T-cell (primary cell): ENCODE measurements at regions not wholly inside any gene's neighbourhood (a gene's known extent, or its start where the extent isn't known, plus 50 kb on each side); places are given as distances from the start of the nearest gene placed in this dataset.
"Not testable (repeated sequence)": the region's sequence is repeated elsewhere in the genome, so short reads cannot be mapped to it uniquely, and the experiment has no call there.

ENCODE experiments used
- ATAC-seq, 4 experiments: fragments of 200-7000 bp in 3 of 4; fragments of 150-1000 bp in 1 of 4; cut with Tn5 transposase; replicated peaks in 1 of 4; 1 replicate in 3 of 4; 2 replicates in 1 of 4; pipeline ENCODE4 v1.10.0; 2021; ENCODE audit warnings: moderate library complexity in 3 of 4, mild to moderate bottlenecking in 2 of 4, moderate number of reproducible peaks in 1 of 4
- CTCF ChIA-PET, 2 donors: fragments of 300-600 bp; sonication (Branson Sonifier 250); formaldehyde crosslinking; loops; one replicate each; lab custom pipeline; 2022; ENCODE audit warnings: antibody characterized with exemption in 2 of 2; lab: Charles Lee
- POLR2A ChIA-PET, 2 donors: fragments of 300-600 bp; sonication (Branson Sonifier 250); formaldehyde crosslinking; loops; one replicate each; lab custom pipeline; 2022; ENCODE audit warnings: antibody characterized with exemption in 2 of 2; lab: Charles Lee
- DNase-seq, 35 experiments: peaks; one replicate each; pipeline versions ENCODE4 v3.0.0 to v3.0.0-alpha.2; 2013 to 2023
- H3K27ac ChIP-seq: one replicate; pipeline ENCODE4 v1.5.1; 2013; ENCODE audit warnings: low read length
- H3K27me3 ChIP-seq, 2 experiments: replicated peaks in 1 of 2; 1 replicate in 1 of 2; 2 replicates in 1 of 2; pipeline versions ENCODE4 v1.6.1 to v1.7.0; 2013; ENCODE audit warnings: low read length in 1 of 2, mixed read lengths in 1 of 2; ENCODE audit not compliant: control insufficient read depth in 2 of 2, insufficient read depth in 2 of 2; ENCODE audit errors: extremely low read depth in 1 of 2
- H3K36me3 ChIP-seq, 2 donors: 1 replicate in 1 of 2; 2 replicates in 1 of 2; pipeline versions ENCODE4 v1.6.1 to v1.7.0; 2013; ENCODE audit warnings: low read length in 1 of 2; ENCODE audit not compliant: control insufficient read depth in 2 of 2, insufficient read depth in 1 of 2; ENCODE audit errors: extremely low read depth in 1 of 2
- H3K4me1 ChIP-seq, 2 experiments: 1 replicate in 1 of 2; 2 replicates in 1 of 2; pipeline versions ENCODE4 v1.6.1 to v1.7.0; 2013; ENCODE audit warnings: low read length in 2 of 2, mixed read lengths in 1 of 2; ENCODE audit not compliant: insufficient read depth in 2 of 2, control insufficient read depth in 1 of 2; ENCODE audit errors: extremely low read depth in 1 of 2
- H3K4me3 ChIP-seq, 2 donors: 1 replicate in 1 of 2; 2 replicates in 1 of 2; pipeline versions ENCODE4 v1.5.1 to v1.7.0; 2013; ENCODE audit warnings: mild to moderate bottlenecking in 2 of 2, low read length in 1 of 2, moderate library complexity in 1 of 2; ENCODE audit not compliant: control insufficient read depth in 1 of 2; ENCODE audit errors: extremely low read depth in 1 of 2
- H3K9me3 ChIP-seq: 2 replicates; pipeline ENCODE4 v1.7.0; 2013
- H3K27ac Mint-ChIP-seq, 2 donors: one replicate each; pipeline ENCODE4 v1.8.0; 2020 to 2021; ENCODE audit warnings: mild to moderate bottlenecking in 2 of 2, mixed read lengths in 2 of 2
- H3K27me3 Mint-ChIP-seq, 2 donors: one replicate each; pipeline ENCODE4 v1.8.0; 2021 to 2022; ENCODE audit warnings: mixed read lengths in 2 of 2
- H3K36me3 Mint-ChIP-seq: one replicate; pipeline ENCODE4 v1.8.0; 2021; ENCODE audit warnings: mixed read lengths
- H3K4me1 Mint-ChIP-seq, 3 donors: one replicate each; pipeline ENCODE4 v1.8.0; 2020 to 2022; ENCODE audit warnings: mixed read lengths in 3 of 3, mild to moderate bottlenecking in 1 of 3
- H3K4me3 Mint-ChIP-seq, 3 donors: one replicate each; pipeline ENCODE4 v1.8.0; 2020 to 2022; ENCODE audit warnings: mild to moderate bottlenecking in 3 of 3, mixed read lengths in 3 of 3, moderate library complexity in 3 of 3
- H3K9me3 Mint-ChIP-seq, 3 donors: one replicate each; pipeline ENCODE4 v1.8.0; 2020 to 2022; ENCODE audit warnings: mixed read lengths in 3 of 3
- WGBS: methylation state at CpG from one replicate; pipeline ENCODE4 v1.1.5; 2013; ENCODE audit warnings: missing lambda C conversion rate; ENCODE audit not compliant: insufficient coverage; 5-methylcytosine and 5-hydroxymethylcytosine counted together

DNA sequence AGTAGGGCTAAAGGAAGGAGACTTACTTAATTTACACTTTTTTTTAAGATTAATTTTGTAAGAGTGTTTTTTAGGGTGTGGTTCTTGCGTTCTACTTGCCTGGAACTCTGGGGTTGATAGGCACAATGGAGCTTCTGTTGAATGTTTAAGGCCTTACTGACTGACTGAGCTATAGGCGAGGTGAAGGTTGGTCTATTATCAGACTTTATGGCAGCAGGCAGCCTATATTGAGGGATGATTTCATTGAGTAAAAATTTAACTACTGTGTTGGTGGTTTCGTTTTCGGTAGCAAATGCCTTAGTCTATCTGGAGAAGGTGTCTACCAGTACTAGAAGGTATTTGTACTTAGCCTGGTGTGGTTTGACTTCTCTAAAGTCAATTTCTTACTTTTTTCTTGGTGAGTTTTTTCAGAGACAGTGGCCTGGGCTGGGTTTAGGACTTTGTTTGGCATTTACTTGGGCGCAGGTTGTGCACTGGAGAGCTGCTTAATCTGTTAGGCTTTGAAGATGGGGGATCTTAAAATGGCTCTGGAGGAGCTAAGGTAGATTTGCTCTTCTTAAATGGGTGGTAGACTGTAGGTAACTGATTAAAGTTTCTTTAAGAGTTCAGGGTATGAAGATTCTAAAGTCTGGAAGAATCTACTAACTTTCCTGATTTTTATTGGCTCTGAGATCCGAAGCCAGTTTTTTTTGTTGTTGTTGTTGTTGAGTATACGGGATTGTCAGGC lies 164.5 kb upstream of the CCZ1B start:
- H3K36me3 Mint-ChIP-seq, CTCF ChIA-PET, H3K4me3 ChIP-seq, H3K36me3 ChIP-seq, H3K27me3 ChIP-seq, H3K9me3 Mint-ChIP-seq, ATAC-seq, H3K4me1 ChIP-seq, H3K27me3 Mint-ChIP-seq, H3K9me3 ChIP-seq: not testable (repeated sequence)
- POLR2A ChIA-PET, result interaction anchor here in 1 of 2 donors (0.7 to 0.8 kb wide), 2 partner anchors 102 to 1028 kb away, joined by 3 read pairs; no protein-coding TSS in a partner anchor
- peak overlapping the region; percentile 88 to 91 for H3K27ac Mint-ChIP-seq
- H3K27ac ChIP-seq, result peak overlapping the region; percentile 76
- peak overlapping the region; percentile 43 to 71 (median 59) for H3K4me3 Mint-ChIP-seq
- WGBS, result 80% methylated on average over 2 of the region's 7 CpGs
- peaks cover 15 to 16% (median 16%) of the 10 kb centered on the region in 3 donors for H3K4me1 Mint-ChIP-seq
- DNase-seq, result peak in 1 of 35 experiments; percentile 3

DNA sequence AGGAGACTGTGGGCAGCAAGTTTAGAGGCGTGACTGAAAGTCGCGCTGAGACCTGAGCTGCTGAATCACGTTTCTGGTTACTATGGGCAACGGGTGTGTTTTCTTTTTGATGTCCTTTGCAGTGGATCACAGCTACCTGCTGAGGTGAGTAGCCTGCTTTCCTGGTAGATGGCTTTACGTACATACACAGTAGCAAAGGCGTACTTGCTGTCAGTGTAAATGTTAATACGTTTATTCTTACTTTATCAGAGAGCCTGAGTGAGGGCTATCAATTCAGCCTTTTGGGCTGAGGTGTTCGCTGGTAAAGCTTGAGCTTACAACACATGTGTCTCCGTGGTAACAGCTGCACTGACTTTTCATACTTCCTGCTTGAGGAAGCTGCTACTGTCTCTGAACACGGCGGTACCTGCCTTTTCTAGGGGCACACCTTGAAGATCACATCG lies 165.1 kb upstream of the CCZ1B start:
- H3K9me3 ChIP-seq, CTCF ChIA-PET, H3K27me3 ChIP-seq, H3K4me1 ChIP-seq, H3K36me3 Mint-ChIP-seq, H3K9me3 Mint-ChIP-seq, H3K36me3 ChIP-seq, H3K27me3 Mint-ChIP-seq: not testable (repeated sequence)
- Mint-ChIP-seq H3K4me3 (peak overlapping the region; percentile 43 to 71 (median 59)), H3K27ac (peak overlapping the region; percentile 88 to 91), H3K4me1 (peaks cover 15 to 16% (median 16%) of the 10 kb centered on the region in 3 donors)
- H3K27ac ChIP-seq, result peak overlapping the region; percentile 76
- 15% methylated on average over 13 of the region's 13 CpGs for WGBS
- peak in 1 of 4 experiments; percentile 61 for ATAC-seq
- POLR2A ChIA-PET, result interaction anchor here (0.6 to 0.8 kb wide), 3 partner anchors 102 to 406 kb away, joined by 3 to 4 read pairs (median 3); no protein-coding TSS in a partner anchor
- DNase-seq, result peak; percentile 7 to 82 (median 50)
- peak overlapping the region in 1 of 2 donors; percentile 24 for H3K4me3 ChIP-seq

DNA sequence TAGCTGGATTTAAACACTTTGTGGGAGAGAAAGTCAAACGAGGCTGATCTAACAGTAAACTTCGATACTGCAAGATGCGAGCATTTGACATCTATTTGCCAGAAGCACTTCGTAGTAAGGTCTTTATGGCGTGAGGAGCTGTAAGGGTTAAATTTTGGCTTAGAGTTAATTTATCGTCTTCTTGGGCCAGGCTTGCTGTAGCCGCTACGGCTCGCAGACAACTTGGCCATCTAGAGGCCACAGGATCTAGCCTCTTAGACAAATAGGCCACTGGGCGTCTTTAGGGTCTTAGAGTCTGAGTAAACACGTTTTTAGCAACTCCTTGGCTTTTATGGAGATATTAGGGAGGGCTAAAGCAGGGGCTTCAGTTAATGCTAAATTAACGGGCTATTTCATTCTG lies 165.6 kb upstream of the CCZ1B start:
- H3K27ac Mint-ChIP-seq, result peak overlapping the region; percentile 88 to 91
- Histone ChIP-seq H3K4me3 (peak overlapping the region in 1 of 2 donors; percentile 24), H3K27ac (peak overlapping the region; percentile 76)
- WGBS, result no CpG with 5 or more reads among the region's 12 CpGs
- H3K9me3 ChIP-seq, ATAC-seq, H3K4me1 ChIP-seq, H3K36me3 Mint-ChIP-seq, H3K36me3 ChIP-seq, H3K9me3 Mint-ChIP-seq, H3K27me3 Mint-ChIP-seq, H3K27me3 ChIP-seq, CTCF ChIA-PET, DNase-seq: not testable (repeated sequence)
- peak overlapping the region; percentile 43 to 71 (median 59) for H3K4me3 Mint-ChIP-seq
- peaks cover 15 to 16% (median 16%) of the 10 kb centered on the region in 3 donors for H3K4me1 Mint-ChIP-seq
- POLR2A ChIA-PET, result interaction anchor here (0.6 to 0.7 kb wide), 2 partner anchors 193 to 406 kb away, joined by 3 to 4 read pairs; no protein-coding TSS in a partner anchor

DNA sequence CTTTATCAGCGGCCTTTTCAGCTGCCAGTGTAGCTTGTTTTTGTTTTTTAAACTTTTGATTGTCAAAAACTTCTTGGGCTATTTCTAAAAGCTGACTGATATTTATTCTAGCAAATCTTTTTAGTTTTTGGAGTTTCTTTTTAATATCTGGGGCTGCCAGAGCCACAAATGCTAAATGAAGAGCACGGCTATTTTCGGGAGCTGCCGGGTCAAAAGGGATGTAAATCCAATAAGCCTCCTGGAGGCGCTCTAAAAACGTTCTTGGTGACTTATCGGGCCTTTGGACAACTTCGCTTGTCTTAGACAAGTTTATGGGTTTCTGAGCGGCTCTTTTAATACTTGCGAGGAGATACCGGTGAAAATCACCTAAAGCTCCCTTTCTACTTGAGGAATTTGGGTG lies 166.1 kb upstream of the CCZ1B start:
- H3K36me3 Mint-ChIP-seq, H3K27me3 Mint-ChIP-seq, CTCF ChIA-PET, H3K4me1 ChIP-seq, H3K4me3 ChIP-seq, H3K27me3 ChIP-seq, H3K9me3 ChIP-seq, H3K27ac ChIP-seq, ATAC-seq, H3K4me3 Mint-ChIP-seq, H3K27ac Mint-ChIP-seq, DNase-seq, H3K36me3 ChIP-seq, H3K9me3 Mint-ChIP-seq: not testable (repeated sequence)
- peaks cover 15 to 16% (median 16%) of the 10 kb centered on the region in 3 donors for H3K4me1 Mint-ChIP-seq
- POLR2A ChIA-PET, result interaction anchor here in 1 of 2 donors (0.7 kb wide), 1 partner anchor 406 kb away, joined by 4 read pairs; no protein-coding TSS in a partner anchor
- 79% methylated on average over 6 of the region's 11 CpGs for WGBS

DNA sequence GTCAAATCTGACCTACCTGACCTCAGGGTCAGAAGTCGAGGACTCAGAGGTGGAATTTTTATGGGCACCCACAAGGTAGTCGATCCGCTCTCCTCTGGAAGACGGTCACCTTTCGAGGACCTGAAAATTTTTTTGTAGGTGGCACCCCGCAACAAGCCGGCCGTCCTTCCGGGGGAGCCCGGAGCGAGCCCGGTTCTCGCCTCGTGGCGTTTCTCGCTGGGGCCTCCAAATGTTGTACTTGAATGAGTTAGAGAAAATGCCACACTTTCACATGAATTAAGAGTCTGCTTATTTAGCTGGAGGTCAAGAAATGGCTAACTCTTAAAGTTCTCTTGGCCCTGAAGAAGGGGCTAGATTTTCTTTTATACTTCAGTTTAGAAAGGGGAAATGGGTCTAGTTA lies 169.0 kb upstream of the CCZ1B start:
- H3K4me3 ChIP-seq, H3K4me3 Mint-ChIP-seq, H3K27ac Mint-ChIP-seq, H3K27ac ChIP-seq, H3K36me3 Mint-ChIP-seq, ATAC-seq, H3K36me3 ChIP-seq, H3K27me3 Mint-ChIP-seq, H3K9me3 ChIP-seq, H3K27me3 ChIP-seq, H3K4me1 ChIP-seq, DNase-seq, CTCF ChIA-PET: not testable (repeated sequence)
- WGBS, result 80% methylated on average over 4 of the region's 16 CpGs
- peaks cover 15 to 16% (median 16%) of the 10 kb centered on the region in 3 donors for H3K4me1 Mint-ChIP-seq
- POLR2A ChIA-PET, result interaction anchor here in 1 of 2 donors (0.6 kb wide), 1 partner anchor 57 kb away, joined by 3 read pairs; no protein-coding TSS in a partner anchor
- H3K9me3 Mint-ChIP-seq, result peaks cover 0 to 13% (median 7%) of the 10 kb centered on the region in 3 donors

DNA sequence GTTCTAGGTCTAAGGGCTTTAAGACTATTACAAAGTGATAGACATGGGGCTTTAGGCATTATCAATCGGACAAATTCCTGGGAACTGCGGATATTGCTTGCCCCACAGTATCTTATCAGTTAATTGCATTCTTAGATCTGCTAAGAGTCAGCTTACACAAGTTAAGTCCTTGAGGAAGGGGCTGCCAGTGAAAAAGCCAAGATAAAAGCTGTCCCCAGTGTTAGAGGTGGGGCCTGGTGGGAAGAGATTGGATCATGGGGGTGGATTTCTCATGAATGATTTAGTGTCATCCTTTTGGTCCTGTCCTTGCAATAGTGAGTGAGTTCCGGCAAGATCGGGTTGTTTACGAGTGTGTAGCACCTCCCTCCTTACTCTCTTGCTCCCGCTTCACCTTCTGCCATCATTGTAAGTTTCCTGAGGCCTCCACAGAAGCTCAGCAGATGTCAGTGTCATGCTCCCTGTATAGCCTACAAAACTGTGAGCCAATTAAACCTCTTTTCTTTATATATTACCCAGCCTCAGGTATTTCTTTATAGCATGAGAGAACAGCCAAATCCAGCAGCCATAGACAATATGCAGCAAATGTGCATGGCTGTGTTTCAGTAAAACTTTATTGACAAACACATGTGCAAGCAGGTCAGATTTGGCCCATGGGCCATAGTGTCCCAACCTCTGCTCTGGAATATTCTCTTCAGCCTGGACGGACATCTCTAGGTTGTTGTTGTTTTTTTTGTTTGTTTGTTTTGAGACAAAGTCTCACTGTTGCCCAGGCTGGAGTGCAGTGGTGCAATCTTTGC lies 169.6 kb upstream of the CCZ1B start:
- H3K4me3 Mint-ChIP-seq, H3K27me3 ChIP-seq, H3K36me3 ChIP-seq, CTCF ChIA-PET, DNase-seq, ATAC-seq, H3K27ac Mint-ChIP-seq, H3K36me3 Mint-ChIP-seq, H3K4me3 ChIP-seq, H3K4me1 ChIP-seq, H3K27ac ChIP-seq, H3K9me3 ChIP-seq, H3K27me3 Mint-ChIP-seq: not testable (repeated sequence)
- Mint-ChIP-seq H3K4me1 (peaks cover 11 to 13% (median 12%) of the 10 kb centered on the region in 3 donors), H3K9me3 (peaks cover 0 to 13% (median 7%) of the 10 kb centered on the region in 3 donors)
- WGBS, result 72% methylated on average over 3 of the region's 7 CpGs
- POLR2A ChIA-PET, result interaction anchor here in 1 of 2 donors (0.6 kb wide), 1 partner anchor 56 kb away, joined by 3 read pairs; no protein-coding TSS in a partner anchor
